NOMO-1 (cell line): ENCODE measurements at regions not wholly inside any gene's neighbourhood (a gene's known extent, or its start where the extent isn't known, plus 50 kb on each side); places are given as distances from the start of the nearest gene placed in this dataset.
"Not testable (repeated sequence)": the region's sequence is repeated elsewhere in the genome, so short reads cannot be mapped to it uniquely, and the experiment has no call there.

Experiments
- DNase-seq, 2 experiments: peaks; one replicate each; lab custom pipeline; 2025; ENCODE audit not compliant: unreplicated experiment in 2 of 2; lab: John Stamatoyannopoulos, UW

DNA sequence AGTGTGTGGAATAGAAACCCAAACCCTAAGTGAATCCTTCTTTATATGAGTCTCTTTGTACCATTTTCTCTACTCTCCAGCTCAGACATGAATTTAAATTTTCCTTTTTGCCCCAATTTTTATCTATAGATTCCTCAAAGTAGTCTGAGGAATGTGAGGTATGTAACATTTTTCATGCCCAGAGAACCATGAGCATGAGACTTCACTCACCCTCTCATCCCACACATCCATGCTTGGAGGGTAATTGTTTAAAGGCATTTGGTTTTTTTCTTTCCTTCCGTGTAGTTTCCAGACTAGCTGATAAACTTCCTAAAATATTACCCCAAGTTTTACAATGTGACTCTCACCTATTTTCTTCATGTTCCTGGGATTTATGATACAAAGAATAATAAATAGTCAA, 2056.8 kb upstream of the CELF4 start:
- no peak for DNase-seq

DNA sequence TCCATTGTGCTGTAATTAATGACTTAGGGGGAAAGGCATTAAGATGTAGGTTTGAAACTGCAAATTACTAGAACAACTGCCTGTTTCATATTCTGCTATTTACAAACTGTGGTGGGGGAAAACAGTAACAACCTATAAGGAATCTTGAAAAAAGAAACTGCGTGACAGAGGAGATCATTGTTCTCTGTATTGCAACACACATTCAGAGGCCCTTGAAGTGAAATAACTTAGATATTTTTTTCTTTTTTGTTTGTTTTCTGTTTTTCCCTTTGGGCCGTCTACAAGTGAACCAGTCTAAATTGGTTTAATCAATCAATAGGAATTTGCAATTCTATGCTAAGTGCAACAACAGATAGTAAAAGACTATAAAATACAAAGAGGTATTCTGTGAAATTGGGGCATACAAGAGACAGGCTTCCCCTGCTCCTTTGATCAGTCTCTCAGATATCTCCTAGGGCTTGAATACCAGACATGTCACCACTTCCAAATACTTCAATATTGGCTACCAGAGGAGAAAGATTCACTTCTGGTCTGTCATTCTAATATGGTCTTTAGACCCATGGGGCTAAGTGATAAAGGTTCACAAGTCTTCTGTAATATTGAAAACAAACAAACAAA, 2055.1 kb upstream of the CELF4 start:
- DNase-seq: no peak

DNA sequence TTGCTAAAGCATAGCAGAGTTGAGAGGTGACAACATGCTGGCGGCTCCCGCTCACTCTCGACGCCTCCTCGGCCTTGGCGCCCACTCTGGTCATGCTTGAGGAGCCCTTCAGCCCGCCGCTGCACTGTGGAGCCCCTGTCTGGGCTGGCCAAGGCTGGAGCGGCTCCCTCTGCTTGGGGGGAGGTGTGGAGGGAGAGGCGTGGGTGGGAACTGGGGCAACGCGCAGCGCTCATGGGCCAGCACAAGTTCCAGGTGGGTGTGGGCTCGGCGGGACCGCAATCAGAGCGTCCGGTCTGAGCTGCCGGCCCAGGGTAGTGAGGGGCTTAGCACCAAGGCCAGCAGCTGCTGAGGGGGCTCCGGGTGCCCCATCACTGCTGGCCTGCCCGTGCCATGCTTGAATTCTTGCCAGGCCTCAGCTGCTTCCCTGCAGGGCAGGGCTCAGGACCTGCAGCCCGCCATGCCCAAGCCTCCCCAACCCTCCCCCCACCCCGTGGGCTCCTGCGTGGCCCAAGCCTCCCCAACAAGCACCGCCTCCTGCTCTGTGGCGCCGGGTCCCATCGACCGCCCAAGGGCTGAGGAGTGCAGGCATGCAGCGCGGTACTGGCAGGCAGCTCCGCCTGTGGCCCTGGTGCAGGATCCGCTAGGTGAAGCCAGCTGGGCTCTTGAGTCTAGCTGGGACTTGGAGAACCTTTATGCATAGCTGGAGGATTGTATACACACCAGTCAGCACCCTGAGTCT, 2052.8 kb upstream of the CELF4 start:
- no peak for DNase-seq

DNA sequence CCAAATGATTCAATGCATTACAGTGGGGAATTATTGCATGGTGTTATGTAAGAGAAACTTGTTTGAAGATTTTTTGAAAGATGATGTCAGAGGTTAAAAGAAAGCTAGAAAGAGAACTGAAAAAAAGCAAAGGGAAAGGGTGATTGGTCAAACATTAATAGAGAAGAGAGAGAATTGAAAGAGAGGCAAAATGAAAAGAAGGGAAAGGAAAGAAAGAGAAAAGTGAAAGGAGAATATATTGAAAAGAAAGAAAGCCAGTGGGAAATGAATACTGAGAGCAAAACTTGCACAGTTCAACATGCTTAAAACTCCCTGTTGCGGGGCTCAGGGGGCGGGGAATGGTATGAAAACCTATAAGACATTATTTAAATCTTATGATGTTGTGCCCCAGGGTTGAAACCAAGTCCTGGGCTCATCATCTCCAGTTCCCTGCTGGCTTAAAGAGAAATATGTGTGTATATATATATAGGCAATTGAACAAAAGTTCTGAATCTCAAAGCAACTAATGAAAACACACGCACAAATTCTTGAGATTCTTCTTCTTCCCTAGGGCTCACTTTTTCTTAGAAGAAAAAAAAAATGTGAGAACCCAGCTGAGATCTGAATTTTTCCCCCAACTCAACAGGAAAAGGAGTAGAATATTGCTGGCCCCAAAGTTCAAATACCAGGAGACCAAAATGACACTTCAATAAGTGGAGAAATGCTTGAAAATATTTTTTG, 2045.9 kb upstream of the CELF4 start:
- no peak for DNase-seq

DNA sequence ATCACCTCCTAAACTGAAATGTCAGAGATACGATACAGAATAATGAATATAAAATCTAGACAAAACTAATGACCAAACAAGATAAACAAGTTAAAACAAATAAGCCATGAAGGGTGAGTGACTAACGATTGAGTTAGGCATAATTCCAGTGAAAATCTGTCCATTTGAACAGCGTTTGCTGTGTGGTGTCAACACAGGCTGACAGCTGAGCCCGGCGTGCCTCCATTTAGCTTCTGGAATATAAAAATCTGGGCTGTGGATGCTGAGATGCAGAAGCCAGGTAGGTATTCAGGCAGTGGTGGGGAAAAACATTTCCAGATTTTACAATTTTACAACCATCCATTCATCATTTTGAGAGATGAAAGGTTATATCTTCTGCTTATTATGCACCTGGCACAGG, 2041.4 kb upstream of the CELF4 start:
- no peak for DNase-seq

DNA sequence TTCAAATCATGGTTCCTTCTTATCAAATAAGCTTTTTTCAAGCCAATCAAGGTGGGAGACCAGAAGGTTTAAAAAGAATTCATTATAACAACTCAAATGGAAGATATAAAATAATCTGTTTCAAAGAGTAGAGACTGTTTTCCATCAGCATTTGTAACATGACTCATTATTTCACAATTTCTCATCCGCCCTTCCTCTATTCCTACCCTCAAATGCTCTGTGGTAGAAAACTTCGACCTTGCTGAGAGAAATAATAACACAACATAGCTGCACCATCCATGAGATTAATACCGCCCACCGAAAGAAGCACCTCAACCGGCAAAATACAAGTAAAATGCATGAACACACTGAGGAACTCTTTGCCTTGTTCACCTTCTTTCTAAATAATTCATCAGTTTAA, 2039.2 kb upstream of the CELF4 start:
- DNase-seq: no peak

DNA sequence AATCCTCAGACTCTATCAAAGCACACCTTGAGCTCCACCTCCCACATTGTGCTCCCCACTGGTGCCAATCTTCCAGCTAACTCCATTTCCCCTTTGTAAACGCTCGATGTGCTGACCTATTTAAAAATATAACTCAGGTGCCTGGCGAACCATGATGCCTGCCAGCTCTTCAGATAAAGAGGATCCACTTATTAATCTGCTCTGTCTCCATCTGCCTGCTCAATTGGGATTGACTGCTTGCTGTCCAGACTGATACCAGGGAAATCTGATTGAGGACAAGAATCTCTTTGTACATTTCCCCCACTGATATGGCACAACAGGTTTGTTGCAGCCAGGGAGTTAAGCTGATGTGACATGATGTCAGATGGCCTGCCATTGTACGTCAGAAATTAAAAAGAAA, 2036.5 kb upstream of the CELF4 start:
- no peak for DNase-seq

DNA sequence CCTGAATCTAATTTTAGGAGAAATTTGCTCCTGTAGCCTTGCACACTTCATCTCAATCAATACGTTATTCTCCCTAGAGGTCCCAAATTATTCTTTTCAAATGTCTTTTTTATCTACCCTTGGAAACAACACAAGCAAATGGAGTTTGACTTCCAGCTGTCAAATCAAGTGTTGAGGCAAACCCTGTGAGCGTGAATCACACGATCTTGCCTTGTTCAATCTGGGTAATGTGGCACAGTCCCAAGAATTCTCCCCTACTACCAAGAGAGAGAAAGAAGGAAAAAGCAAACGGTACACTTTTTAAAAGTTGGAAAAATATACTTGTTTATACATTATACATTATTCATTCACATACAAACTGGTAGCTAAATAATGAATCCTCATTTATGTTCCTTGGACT, 2035.3 kb upstream of the CELF4 start:
- no peak for DNase-seq

DNA sequence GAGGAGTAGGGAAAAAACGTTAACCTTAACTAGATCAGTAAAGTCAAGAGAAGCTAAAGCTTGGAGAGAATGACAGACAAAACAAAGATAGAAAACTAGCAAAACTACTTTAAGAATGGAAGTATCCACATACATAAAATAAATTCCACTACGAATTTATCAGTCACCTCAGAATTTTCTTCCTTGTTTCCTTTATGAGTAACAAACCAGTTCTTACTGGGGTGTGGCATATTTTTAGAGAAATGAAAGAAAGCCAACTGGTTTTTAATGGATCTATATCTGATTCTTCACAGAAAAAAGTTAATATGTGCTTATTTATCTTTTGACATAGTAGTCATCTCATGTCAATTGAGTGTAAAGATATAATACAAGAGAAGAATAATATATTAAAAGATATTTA, 2033.7 kb upstream of the CELF4 start:
- DNase-seq: no peak

DNA sequence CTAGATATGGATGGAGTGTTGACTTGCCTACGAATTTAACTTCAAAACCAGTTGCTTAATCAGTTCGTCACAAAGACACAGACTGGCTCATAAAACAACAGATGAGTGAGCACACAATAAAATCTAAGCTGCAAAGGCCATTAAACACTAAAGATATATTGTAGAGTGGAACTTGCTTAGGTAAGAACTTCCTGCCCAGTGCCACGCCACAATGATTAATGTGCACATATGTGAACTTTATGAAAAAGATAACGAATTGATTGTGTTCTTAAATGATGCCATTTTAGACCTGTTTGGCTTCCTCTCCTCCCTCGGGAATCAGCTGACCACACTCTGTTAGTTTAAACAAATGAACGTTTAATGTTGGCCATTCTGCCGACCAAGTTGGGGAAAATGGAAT, 2031.3 kb upstream of the CELF4 start:
- DNase-seq: no peak

DNA sequence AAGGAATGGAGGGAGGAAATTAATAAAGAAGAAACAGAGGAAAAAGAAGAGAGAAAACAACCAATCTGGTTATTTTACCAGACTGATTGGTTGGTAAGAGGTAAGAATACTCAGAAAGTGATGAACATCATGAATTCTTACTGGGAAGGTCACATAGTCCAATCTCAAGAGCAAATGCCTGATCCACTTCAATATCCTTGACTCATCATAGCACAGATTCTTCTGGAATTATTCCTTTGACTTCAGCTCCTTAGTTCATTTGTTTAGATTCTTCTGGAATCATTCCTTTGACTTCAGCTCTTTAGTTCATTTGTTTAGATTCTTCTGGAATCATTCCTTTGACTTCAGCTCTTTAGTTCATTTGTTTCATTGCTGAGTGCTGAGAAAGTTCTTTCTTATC, 2030.6 kb upstream of the CELF4 start:
- no peak for DNase-seq

DNA sequence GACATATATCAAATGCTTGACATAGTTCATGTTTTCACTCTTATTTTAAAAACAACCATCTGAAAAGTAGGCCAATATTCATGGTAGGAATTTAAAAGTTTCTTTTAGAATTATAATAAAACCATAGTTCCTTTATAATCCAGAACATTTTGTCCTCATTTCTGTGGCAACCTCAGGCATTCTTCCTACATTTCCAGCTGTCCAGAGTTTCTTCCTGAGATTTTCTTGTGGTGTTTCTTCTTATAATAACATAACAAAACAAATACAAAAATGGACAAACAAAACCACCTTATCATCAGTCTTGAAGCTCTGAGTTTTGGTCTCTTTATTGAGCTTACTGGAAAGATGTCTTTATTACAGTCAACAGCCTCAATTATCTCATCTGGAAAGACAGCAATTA, 2028.6 kb upstream of the CELF4 start:
- no peak for DNase-seq

DNA sequence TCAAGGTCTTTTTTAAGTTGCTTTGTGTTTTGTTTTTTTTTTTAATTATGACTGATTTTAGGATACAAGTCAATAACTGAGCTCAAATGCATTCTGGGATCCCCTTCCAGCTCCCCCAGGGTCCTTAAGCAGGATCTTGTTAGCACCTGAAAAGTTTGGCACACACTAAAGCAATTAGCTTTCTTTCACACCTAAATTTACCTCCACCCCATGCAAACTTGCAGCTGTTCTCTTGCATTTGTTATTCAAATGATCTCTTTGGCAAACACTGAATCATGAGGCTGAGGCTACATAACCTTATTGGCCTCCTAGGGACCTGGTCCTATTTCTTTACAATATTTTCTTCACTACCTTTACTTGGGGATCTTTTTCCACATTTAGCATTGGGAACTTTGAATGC, 2026.1 kb upstream of the CELF4 start:
- no peak for DNase-seq

DNA sequence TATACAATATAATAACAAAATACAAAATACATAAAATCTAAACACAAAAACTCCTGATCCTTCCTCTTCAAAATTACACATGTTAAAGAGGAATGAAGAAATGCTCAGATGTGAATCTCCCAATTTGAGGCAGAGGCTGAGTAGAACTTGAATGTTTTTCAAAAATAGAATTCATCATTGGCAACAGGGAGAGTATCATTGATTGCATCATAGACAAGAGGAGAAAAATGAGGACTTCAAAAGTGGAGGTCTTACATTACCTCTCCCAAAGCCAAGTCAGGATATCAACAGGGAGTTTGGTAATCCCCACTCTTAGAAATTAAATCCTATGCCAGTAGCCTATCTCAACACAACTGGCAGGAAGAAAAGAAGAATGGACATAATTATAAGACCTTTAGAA, 2023.9 kb upstream of the CELF4 start:
- no peak for DNase-seq

DNA sequence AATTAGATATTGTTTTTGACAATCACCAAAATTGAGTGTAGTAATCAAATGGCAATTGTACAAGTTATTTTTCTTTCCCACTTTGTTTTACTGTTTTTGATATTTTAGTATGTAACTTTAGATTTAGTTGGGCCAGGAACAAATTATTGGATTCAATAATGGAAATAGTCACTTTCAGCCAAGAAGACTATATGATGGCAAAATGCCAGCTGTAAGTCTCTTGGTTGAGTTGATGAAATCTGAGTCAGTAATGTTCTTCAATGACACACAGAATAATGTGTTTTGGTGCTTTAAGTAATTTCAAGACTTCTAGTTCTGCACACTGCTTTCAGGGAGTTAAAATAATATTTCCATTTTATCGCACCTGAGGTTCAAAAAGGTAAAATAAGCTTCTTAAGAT, 2022.0 kb upstream of the CELF4 start:
- DNase-seq: no peak

DNA sequence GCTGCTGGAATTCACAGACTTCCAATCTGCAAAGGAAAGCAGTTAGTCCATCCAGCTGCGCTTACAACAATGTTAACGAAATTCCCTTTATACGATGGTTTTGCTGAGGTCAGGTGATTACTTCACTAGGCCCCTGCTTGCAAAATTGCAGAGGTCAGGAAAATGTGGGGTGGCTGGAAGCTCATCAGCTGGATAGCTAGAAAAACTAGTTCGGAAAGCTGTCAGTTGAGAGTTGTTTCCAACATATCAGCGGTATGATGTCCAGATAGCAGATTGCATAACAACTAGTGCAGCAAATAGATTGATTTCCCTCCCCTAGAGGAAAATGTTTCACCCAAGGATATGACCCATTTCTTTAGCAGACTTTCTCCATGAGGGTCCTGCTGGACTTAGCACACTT, 2021.1 kb upstream of the CELF4 start:
- DNase-seq: no peak

DNA sequence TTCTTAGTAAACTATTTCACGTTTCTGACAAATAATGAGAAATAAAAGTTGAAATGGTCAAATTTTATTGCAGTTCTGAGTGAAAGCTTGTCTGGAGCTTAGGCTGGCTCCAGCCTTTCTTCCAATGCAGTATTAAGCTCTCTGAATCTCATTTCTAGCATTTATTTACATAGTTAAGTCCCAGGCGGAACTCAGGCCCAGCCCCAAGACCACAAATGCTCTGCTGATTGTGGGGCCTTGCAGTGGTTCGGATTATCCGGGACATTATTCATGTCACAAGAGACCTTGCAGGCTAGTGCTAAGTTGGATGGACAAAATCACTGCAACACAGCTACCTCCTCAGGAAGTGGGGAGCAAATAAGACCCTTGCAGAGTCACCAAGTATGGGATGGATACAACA, 2009.3 kb upstream of the CELF4 start:
- DNase-seq: no peak

DNA sequence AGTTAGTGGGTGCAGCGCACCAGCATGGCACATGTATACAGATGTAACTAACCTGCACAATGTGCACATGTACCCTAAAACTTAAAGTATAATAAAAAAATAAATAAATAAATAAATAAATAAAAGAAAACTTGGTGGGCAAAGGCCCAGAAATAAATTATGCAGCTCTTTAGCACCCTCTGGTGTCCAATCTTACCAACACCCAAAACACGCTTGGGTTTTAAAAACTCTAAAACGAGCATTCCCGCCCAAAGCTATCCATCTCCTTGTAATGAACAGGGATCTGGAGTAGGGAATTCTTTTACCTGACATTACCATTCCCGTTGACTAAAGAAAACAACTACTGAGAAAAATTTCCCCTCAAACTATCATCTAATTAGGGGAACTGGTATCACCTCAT, 2005.9 kb upstream of the CELF4 start:
- peak; percentile 0 to 5 for DNase-seq

DNA sequence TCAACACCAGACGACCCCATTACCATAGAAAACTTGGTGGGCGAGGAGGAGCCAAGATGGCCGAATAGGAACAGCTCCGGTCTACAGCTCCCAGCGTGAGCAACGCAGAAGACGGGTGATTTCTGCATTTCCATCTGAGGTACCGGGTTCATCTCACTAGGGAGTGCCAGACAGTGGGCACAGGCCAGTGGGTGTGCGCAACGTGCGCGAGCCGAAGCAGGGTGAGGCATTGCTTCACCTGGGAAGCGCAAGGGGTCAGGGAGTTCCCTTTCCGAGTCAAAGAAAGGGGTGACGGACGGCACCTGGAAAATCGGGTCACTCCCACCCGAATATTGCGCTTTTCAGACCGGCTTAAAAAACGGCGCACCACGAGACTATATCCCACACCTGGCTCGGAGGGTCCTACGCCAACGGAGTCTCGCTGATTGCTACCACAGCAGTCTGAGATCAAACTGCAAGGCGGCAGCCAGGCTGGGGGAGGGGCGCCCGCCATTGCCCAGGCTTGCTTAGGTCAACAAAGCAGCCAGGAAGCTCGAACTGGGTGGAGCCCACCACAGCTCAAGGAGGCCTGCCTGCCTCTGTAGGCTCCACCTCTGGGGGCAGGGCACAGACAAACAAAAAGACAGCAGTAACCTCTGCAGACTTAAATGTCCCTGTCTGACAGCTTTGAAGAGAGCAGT, 2000.1 kb upstream of the CELF4 start:
- not testable (repeated sequence) for DNase-seq

DNA sequence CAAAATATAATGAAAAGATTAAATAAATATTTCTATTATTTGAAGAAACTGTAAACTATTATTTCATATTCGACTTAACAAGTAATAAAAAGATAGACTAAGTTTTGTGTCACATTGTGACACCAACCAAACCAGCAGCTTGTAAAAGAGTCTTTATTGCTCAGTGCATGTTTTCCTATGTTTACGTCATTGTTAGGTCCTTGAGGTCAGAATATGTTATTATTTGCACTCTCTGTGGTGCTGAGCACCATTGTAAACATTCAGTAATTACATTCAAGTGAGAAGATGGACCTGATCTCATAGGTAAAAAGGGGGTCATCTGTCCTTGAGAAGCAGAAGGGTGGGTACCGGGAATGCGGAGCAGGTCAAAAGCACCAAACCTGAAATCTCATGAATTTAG, 1999.1 kb upstream of the CELF4 start:
- no peak for DNase-seq

DNA sequence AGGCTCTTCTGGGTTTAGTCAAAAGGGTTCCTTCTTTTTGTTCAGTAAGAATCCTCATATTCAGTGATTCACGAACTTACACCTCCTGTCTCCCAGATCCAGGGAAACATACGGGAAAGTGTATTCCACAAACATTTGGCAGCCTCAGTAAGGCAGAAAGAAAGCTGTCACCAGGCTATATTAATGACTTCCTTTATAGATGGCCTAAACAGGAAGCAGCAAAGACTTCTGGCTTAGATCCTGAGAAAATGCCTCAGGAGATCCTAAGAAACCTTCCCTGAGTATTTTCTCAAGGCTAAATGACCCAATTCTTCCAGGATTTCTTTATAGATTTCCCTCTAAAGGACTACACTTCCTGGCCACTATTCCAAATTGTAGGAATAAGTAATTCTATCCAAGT, 1995.5 kb upstream of the CELF4 start:
- DNase-seq: no peak

DNA sequence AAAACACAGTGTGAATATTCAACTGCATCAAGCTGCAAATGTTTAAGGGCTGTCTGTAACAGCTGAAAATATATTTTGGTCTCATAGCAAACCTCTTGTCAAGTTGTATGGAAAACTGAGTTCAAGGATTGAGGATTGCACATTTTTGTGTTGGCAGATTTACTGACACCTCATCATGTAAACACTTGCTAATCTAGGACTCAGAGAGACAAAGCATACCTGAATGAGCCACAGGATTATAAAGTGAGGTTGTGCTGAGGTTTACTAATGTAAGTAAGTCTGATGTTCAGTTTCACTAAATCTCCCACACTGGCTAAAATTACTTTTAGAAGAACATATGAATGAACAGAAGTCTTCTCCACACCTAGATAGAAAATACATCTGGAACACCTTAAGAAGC, 1993.1 kb upstream of the CELF4 start:
- DNase-seq: no peak
